Hematopoietic multipotent progenitor cell (in vitro differentiated cells): ENCODE measurements at regions not wholly inside any gene's neighbourhood (a gene's known extent, or its start where the extent isn't known, plus 50 kb on each side); places are given as distances from the start of the nearest gene placed in this dataset.
"Not testable (repeated sequence)": the region's sequence is repeated elsewhere in the genome, so short reads cannot be mapped to it uniquely, and the experiment has no call there.

Experiments
- DNase-seq, 3 donors: peaks; one replicate each; pipeline ENCODE4 v3.0.0-alpha.2; 2011 to 2015; ENCODE audit warnings: low read depth in 2 of 3, low spot score in 2 of 3

DNA sequence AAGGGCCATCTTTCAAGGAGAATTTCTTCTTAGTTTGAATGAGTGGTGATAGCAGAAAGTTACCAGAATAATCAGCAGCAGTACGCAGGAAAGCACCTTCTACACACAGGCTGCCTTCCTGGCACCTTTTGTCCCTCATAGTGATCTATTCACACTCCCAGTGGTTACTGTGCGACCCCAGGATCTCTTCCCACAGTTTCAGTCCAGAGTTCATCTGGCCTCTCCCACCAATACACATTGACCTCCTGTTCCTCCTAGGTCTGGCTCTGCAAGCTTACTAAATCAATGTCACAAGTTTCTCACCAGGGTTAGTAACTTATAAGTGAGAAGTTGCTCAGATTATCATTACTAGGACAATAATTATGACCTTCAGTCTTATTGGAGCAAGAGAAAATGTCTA, 99.1 kb upstream of the PIK3R1 start:
- no peak for DNase-seq

DNA sequence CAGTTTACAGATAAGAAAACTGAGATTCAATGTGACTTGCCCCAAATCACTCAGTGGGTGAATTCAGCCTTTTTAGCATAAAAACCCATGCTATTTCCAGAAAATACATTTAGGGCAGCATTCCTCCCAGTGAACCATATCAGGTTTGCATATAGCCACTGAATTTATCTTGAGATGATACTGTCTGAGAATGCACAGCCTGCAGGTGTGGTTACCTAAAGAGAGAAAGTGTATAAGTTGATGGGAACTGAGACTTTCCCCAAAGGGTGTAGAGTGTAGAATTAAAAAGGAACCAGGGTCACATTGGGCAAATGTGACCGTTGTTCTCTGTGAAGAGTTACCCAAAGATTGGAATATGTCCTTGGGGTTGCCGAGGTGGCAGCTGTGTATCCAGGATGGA, 100.0 kb upstream of the PIK3R1 start:
- no peak for DNase-seq

DNA sequence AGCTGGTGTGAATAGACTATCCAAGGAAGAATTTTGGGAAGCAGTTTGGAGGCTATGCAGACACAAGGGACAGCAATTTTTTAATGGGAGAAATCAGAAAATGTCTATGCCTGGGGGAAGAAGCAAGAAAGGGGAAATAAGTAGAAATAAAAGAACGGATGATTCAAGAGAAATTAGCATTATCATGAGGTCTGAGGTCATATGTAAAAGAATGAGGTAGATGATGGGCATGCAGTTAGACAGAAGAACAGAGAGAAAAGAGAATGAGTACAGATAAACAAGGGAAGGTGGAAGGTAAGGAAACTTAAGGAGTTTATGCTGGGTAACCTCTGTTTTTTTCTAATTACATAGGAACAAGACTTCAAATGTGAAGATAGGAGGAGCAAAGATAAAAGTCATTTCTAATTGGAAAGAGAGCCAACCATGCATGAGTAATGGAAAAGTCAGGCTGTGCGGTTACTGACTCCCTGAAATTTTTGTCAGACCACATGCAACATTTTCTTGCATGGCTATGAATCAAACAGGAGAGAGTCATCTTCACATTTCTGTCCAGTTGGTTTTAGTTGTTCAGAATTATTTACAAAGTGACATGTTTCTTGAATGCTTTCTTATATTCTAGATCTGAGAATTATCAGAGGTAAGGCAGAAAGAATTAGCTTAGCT, 101.0 kb upstream of the PIK3R1 start:
- no peak for DNase-seq

DNA sequence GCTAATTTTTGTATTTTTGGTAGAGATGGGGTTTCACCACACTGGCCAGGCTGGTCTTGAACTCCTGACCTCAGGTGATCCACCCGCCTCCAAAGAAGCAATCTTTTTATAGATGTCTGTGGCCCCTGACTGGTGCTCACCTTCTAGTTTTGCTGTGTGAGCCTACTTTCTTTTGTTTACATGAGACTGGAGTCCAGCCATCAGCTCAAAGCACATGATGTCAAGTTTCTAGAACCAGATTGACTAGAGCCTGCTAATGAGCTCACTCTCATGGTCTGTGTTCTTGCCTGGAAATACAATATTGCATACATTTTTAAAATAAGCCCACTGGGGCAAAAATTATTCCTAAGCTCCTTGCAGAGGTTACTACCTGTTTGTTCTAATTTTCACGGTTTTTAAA, 102.9 kb upstream of the PIK3R1 start:
- no peak for DNase-seq

DNA sequence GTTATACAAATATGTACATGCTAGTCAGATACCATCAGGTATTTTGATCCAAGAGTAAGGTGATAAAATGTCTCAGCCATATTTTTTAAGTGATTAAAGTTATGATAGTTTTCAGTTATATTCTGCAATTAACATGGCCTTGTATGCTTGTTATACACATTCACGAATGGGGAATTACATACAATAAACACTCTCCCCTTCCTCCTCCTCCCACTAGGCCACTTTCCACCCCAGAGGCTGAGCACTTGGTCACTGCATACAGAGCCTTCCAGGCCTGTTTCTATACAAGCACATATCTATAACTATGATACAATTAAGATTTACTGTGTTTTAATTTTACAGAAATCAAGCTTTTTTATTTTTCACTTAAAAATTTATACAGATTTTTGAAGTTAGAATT, 104.7 kb upstream of the PIK3R1 start:
- DNase-seq, result no peak

DNA sequence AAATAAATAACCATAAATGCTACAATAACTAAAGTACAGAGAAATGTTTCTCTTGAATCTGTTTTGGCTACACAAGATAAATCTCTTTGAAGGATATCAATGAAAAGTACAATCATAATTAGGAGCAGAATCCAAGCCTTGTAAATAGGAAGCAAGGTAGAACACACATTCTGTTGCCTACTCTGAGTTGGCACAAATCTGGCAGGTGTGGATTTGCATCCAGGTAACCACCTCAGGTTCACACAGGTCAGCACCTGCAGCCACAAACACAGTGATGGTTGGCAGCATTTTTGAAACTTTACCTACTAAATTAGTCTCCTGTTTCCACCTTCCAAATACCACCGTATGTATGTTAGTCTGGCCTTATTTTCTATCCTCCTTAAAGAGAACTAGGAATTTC, 105.3 kb upstream of the PIK3R1 start:
- DNase-seq, result no peak

DNA sequence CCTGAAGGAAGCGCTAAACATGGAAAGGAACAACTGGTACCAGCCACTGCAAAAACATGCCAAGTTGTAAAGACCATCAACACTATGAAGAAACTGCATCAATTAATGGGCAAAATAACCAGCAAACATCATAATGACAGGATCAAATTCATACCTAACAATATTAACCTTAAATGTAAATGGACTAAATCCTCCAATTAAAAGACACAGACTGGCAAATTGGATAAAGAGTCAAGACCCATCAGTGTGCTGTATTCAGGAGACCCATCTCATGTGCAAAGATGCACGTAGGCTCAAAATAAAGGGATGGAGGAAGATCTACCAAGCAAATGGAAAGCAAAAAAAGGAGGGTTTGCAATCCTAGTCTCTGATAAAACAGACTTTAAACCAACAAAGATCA, 111.3 kb upstream of the PIK3R1 start:
- not testable (repeated sequence) for DNase-seq

DNA sequence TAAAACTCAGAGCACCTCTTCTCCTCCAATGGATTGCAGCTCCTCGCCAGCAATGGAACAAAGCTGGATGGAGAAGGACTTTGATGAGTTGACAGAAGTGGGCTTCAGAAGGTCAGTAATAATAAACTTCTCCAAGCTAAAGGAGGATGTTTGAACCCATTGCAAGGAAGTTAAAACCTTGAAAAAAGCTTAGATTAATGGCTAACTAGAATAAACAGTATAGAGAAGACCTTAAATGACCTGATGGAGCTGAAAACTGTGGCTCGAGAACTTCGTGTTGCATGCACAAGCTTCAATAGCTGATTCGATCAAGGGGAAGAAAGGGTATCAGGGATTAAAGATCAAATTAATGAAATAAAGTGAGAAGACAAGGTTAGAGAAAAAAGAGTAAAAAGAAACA, 112.3 kb upstream of the PIK3R1 start:
- not testable (repeated sequence) for DNase-seq

DNA sequence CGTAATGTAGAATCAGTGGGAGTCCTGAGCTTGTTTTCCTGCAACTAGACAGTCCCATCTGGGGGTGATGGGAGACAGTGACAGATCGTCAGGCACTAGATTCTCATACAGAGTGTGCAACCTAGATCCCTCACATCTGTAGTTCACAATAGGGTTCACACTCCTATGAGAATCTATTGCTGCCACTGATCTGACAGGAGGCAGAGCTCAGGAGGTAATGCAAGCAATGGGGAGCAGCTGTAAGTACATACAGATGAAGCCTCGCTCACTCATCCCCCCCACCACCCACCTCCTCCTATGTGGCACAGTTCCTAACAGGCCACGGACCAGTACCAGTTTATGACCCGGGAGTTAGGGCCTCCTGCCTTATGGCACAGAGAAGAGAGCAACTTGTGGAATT, 116.2 kb upstream of the PIK3R1 start:
- DNase-seq, result no peak

DNA sequence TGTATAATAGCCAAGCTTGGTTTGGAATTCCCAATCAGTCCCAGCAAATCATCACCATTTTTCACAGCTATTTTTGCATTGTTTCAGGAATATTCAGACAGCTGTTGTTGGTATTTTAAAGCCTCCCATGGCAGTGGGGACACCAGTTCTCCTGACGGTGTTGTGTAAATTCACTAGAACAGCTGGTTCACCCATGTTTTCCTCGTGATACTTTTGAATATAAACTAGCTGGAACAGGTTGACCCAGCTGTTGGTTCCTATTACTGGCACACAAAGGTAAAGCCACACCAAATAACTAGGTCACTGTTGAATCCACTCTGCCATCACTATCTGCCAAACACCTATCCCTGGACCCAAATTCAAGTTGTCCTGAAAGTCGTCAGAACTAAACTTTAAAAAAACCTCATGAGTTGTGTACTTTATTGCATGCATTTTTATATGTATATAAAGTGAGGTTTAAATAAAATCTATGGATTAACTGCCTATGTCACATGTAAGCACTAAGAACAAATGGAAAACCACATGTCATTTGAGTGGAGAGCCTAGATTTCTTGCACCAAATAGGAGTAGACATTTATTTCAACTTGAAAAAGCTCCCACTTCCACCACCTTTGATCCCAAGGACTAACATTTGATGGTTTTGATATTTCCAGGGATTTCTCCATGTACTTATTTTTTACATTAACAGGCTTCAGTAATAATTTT, 121.9 kb upstream of the PIK3R1 start:
- DNase-seq, result no peak

DNA sequence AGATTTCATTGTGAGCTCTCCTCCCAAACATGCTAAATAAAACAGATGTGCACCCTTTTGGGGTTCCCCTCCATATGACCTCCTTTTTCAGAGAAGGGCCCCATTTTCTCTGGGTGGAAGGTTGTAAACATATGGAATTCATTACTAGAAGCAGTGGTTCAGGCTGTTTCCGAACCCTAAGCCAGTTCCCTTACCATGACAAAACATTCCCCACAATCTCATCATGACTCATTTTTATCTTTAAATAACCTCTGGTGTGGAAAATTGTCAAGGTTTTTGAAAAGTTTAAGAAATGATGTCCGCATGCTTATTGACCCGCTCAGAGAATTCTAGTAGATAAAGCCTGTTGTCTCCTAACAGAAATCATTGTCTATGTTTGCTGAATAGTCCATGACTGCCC, 127.3 kb upstream of the PIK3R1 start:
- DNase-seq, result no peak

DNA sequence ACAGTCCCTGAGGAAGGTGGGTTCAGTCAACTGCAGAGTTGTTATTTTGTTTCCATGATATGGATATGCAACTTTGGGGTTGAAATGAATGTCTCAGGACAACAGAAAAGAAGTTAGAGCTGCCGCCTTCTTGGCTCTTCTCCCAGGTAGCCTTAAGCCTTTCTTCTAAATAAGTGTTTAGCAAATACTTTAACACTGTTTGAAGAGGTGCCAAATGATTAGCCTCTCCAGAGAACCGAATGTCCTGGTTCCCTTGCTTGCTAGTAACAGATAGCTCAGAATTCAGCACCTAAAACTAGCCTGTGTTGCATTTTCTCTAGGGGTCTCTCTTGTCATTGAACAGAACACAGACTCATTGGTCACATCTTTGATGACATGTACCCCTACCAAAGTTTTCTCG, 127.7 kb upstream of the PIK3R1 start:
- no peak for DNase-seq

DNA sequence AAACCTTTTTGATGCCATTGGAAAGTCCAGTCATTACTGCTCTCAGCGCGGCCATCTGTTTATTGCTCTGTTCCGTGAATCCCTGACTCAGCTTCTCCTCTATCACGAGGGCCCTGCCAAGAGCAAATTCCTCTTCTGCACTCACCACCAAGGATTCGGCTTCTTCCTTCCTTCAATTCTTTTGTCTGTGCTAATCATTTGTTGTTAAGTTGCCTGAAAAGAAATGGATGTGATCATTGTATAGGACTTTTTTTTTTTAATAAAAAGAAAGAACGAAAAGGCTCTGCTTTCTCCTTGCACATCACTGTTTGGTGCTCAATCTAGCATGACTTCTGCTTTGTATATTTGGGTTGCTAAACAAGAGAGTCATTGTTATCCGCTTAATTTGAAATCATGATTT, 128.7 kb upstream of the PIK3R1 start:
- DNase-seq, result no peak

DNA sequence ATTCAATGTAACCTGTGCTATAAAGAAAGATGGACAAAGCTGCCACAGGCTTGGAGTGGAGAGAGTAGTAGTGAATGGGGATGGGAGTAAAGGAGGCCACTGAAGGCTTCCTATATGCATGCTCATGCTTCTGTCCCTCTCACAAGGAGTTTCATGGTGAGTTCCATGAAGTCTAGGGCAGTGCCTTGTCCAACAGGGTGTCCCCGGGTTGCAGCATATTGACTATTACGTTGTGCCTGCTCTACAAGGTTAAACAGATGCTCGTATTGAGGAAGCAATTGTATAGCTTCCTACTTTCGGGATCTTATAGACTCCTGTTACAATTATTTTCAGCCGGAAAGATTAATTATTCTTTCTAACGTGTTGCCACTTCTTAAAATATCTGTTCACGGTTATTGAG, 129.1 kb upstream of the PIK3R1 start:
- no peak for DNase-seq

DNA sequence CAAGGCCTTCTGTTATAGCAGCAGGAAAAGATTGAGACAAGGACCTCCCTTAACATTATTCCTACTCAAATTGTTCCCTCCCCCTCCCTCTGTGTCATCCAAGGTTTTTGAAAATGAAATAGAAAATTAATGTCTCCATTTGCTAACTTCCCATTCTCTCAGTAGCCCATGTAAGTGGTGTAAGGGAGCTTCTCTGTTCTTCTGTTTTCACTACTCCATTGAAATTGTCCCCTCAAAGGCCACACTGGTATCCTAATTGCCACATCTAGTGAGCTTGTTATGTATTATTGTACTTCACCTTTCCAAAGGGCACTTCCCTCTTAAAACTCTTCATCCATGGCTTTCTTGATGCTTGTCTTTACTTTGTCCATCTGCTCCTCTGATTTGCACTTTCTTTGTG, 131.2 kb upstream of the PIK3R1 start:
- no peak for DNase-seq

DNA sequence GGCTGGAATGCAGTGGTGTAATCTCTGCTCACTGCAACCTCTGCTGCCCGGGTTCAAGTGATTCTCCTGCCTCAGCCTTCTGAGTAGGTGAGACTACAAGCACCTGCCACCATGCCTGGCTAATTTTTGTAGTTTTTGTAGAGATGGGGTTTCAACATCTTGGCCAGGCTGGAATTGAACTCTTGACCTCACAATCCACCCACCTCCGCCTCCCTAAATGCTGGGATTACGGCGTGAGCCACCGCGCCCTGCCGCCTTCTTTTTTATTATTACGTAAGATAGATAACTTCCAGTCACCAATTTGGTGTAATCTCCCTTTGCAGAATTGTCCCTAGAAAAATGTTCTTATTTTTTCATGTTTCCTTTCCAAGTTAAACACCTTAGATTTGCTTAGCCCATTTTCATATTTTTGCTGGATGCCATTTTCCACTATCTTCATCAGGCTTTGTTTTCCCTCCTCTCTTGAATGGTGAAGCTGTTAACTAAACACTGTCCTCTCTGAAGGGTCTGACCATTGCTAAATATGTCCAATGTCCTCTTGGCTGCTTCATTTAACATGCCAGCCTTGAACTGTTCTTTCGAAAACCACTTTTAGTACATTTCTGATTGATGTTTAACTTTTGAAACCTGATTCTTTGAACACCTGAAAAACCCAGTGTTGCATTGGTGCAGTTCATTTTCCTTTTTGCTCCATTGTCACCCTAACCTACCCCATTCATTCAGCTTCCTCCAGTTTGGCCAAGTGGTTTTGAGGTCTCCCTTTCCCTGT, 135.1 kb upstream of the PIK3R1 start:
- DNase-seq, result no peak

DNA sequence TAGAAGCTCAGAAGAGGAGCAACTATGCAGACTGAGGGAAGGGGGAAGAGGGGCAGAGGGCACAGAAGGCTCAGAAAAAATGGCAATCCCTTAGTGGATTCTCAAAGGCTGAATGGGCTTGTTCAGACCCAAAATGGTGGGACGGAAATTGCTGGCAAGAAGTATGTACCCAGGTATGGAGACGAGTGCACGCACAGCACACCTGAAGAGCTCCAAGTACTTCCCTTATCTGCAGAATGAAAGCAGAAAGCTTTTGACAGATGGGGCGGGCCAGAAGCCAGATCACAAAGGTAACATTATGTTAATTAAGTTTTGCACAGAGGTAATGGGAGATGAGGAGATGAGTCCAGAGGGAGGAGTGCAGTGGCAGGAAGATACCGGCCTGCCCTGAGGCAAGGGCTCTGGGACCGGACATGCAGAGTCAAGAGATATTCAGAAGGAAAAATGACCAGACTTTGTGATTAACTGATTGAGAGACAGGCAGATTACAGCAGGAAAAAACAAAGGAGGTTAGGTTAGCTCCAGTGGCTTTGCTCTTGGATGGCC, 138.1 kb upstream of the PIK3R1 start:
- DNase-seq, result no peak

DNA sequence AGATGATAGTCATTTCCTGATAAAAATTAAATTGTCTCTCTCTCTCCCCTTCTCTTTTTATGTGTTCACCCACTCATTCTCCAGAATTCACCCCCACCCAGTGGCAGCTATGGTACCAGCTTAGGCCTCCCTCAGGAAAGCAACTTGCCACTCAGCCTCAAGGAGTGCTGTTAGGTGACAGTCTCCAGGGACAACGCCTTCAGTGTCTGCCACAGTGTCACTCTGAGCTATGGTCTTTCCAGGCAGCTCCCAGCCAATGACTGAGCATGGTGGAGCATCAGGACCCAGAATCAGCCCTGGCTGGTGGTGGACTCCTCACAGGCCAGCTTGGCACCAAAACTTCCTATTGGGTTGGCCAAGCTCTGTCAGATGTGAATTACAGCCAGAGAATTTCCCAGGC, 140.9 kb upstream of the PIK3R1 start:
- no peak for DNase-seq

DNA sequence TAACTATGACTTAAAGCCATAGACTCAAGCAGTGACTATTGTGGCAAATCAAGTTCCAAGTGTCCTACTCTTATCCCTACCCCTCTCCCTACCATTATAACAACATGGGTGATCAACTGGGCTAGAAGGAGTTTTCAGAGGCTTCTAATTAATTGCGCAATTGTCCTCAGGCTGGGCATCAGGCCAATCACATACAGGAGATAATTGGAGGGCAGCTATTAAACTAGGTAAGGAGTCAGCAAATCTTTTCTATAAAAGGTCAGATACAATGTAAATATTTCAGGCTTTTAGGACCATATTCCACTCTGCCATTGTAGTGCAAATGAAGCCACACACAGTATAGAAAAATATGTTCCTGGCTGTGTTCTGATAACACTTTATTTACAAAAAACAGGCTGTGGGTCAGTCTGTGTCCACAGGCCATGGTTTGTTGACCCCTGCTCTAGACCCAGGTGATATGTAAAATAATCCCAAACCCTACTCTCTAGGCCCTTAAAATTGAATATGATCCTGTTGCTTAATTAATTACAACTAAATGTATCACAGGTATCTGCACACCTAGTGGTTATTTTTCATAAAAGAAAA, 141.4 kb upstream of the PIK3R1 start:
- DNase-seq, result no peak

DNA sequence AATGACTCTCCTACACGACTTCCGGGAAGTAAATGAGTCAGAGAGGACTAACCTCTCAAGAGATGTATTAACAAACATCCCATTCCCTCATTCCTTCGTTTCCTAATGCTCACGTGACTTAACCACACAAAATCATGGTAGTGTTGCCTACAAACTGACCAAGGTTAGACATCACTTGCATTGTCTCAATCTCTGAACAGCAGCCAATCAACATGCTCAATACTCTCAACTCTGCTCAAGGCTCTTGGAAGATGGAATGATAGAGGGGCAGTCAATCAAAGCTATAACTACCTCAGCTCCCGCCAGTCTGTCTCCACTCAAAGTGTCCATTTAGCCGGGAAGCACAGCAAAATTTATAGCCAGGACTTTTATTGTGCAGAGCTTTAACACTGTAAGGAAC, 143.8 kb upstream of the PIK3R1 start:
- no peak for DNase-seq

DNA sequence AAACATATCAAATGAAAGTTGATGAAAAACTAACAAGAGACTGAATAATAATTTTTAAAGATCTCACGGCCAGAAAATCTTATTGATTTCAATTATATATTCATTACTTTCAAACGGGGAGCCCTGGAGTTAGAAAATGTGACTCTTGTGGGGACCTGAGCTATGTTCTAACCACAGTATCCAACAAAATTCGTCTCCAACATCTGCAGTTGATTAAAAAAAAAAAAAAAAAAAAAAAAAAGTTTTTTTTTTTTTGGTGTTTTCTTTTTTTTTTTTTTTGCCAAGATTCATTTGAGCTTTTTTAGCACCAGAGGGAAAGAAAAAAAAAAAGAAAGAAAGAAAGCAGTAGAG, 144.3 kb upstream of the PIK3R1 start:
- no peak for DNase-seq
